SK-N-SH (cell line): ENCODE measurements at regions not wholly inside any gene's neighbourhood (a gene's known extent, or its start where the extent isn't known, plus 50 kb on each side); places are given as distances from the start of the nearest gene placed in this dataset.

Experiments
- CTCF ChIA-PET: fragments of 300-600, 350-600 bp; formaldehyde crosslinking; extraction: SDS; loops from one replicate; lab custom pipeline; 2021; lab: Yijun Ruan, JAX
- POLR2A ChIA-PET: fragments of 350-600 bp; sonication (Branson Sonifier 250); formaldehyde crosslinking; extraction: SDS; loops from one replicate; lab custom pipeline; 2020; ENCODE audit warnings: antibody characterized with exemption, inconsistent platforms; lab: Yijun Ruan, JAX
- DNase-seq: peaks from one replicate; pipeline ENCODE4 v3.0.0; 2012
- H2AFZ ChIP-seq: fragments of 200-600 bp; sonication (generic); 2 replicates; pipeline ENCODE4 v1.8.1; 2016; ENCODE audit warnings: antibody characterized with exemption, mild to moderate bottlenecking, low read depth
- H3F3A ChIP-seq: fragments of 200-600 bp; sonication (generic); replicated peaks from 2 replicates; pipeline ENCODE3; 2016; ENCODE audit warnings: antibody characterized with exemption, mild to moderate bottlenecking; ENCODE audit not compliant: insufficient read depth
- H3K27ac ChIP-seq, 2 experiments: fragments of 200-500 bp in 1 of 2; fragments of 200-600 bp in 1 of 2; sonication (Bioruptor generic) in 1 of 2; sonication (generic), shearing (Covaris generic) in 1 of 2; 2 replicates each; pipeline versions ENCODE4 v1.5.1 to v1.6.1; 2014 to 2016; ENCODE audit warnings: low read depth in 2 of 2, inconsistent platforms in 1 of 2, low read length in 1 of 2, mild to moderate bottlenecking in 1 of 2, mixed read lengths in 1 of 2
- H3K27me3 ChIP-seq: fragments of 200-600 bp; sonication (generic), shearing (Covaris generic); 2 replicates; pipeline ENCODE4 v1.6.1; 2016; ENCODE audit warnings: mixed run types; ENCODE audit not compliant: insufficient read depth
- H3K36me3 ChIP-seq, 2 experiments: fragments of 200-500 bp in 1 of 2; fragments of 200-600 bp in 1 of 2; sonication (Bioruptor generic) in 1 of 2; sonication (generic) in 1 of 2; replicated peaks in 1 of 2; 2 replicates each; pipeline versions ENCODE3 to v1.5.1; 2014 to 2016; ENCODE audit warnings: low read length in 1 of 2, mild to moderate bottlenecking in 1 of 2; ENCODE audit not compliant: insufficient read depth in 2 of 2, control insufficient read depth in 1 of 2
- H3K4me1 ChIP-seq, 2 experiments: fragments of 200-500 bp in 1 of 2; fragments of 200-600 bp in 1 of 2; sonication (Bioruptor generic) in 1 of 2; sonication (generic), shearing (Covaris generic) in 1 of 2; 2 replicates each; pipeline versions ENCODE4 v1.5.1 to v1.6.1; 2014 to 2016; ENCODE audit warnings: low read depth in 1 of 2, low read length in 1 of 2, mixed run types in 1 of 2; ENCODE audit not compliant: insufficient read depth in 2 of 2, control insufficient read depth in 1 of 2
- H3K4me2 ChIP-seq: fragments of 200-600 bp; sonication (generic), shearing (Covaris generic); 2 replicates; pipeline ENCODE4 v1.6.1; 2017; ENCODE audit warnings: mixed run types
- H3K4me3 ChIP-seq, 2 experiments: fragments of 200-500 bp in 1 of 2; fragments of 200-600 bp in 1 of 2; sonication (Bioruptor generic) in 1 of 2; sonication (generic), shearing (Covaris generic) in 1 of 2; 2 replicates each; pipeline versions ENCODE4 v1.5.1 to v1.8.1; 2014 to 2016; ENCODE audit warnings: low read depth in 2 of 2, inconsistent platforms in 1 of 2, low read length in 1 of 2, mild to moderate bottlenecking in 1 of 2, mixed read lengths in 1 of 2, moderate library complexity in 1 of 2
- H3K79me2 ChIP-seq: fragments of 200-600 bp; sonication (generic); 2 replicates; pipeline ENCODE4 v1.8.1; 2017; ENCODE audit warnings: mild to moderate bottlenecking; ENCODE audit not compliant: insufficient read depth
- H3K9ac ChIP-seq: fragments of 200-600 bp; sonication (generic); 2 replicates; pipeline ENCODE4 v1.6.1; 2017; ENCODE audit warnings: mixed run types
- H3K9me2 ChIP-seq: fragments of 200-600 bp; sonication (generic); 2 replicates; pipeline ENCODE4 v1.6.1; 2017; ENCODE audit warnings: mixed run types
- H3K9me3 ChIP-seq: fragments of 200-600 bp; sonication (generic); 2 replicates; pipeline ENCODE4 v1.6.1; 2017; ENCODE audit warnings: mixed run types, mild to moderate bottlenecking, moderate library complexity
- H4K20me1 ChIP-seq: fragments of 200-600 bp; sonication (generic); 2 replicates; pipeline ENCODE4 v1.6.1; 2017; ENCODE audit warnings: mild to moderate bottlenecking, mixed run types; ENCODE audit not compliant: insufficient read depth
- CHD2 ChIP-seq: fragments of 150-350 bp; IDR thresholded peaks from 2 replicates; pipeline ENCODE4 v1.6.1; 2018; ENCODE audit warnings: low read length; ENCODE audit not compliant: partially characterized antibody
- EP300 ChIP-seq, 2 experiments: IDR thresholded peaks; 2 replicates each; pipeline versions ENCODE4 v1.4.0 to v1.6.1; 2012; ENCODE audit warnings: borderline replicate concordance in 1 of 2, low read depth in 1 of 2, low read length in 1 of 2
- EZH2phosphoT487 ChIP-seq: fragments of 200-600 bp; sonication (generic); IDR thresholded peaks from 2 replicates; pipeline ENCODE4 v1.6.1; 2017; ENCODE audit warnings: low read depth, mixed run types, mild to moderate bottlenecking, antibody characterized with exemption, moderate library complexity, borderline replicate concordance
- FOXJ3 ChIP-seq: sonication (generic); formaldehyde crosslinking; IDR thresholded peaks from 2 replicates; pipeline ENCODE4 v1.5.1; 2020; ENCODE audit warnings: mild to moderate bottlenecking, missing genetic modification reagents
- FOXM1 ChIP-seq: IDR thresholded peaks from 2 replicates; pipeline ENCODE4 v1.4.0; 2012; ENCODE audit warnings: low read depth, mild to moderate bottlenecking
- GATA2 ChIP-seq: sonication (generic); formaldehyde crosslinking; IDR thresholded peaks from 2 replicates; pipeline ENCODE4 v1.5.0; 2020; ENCODE audit warnings: mild to moderate bottlenecking, missing genetic modification reagents
- POLR2AphosphoS5 ChIP-seq: IDR thresholded peaks from 2 replicates; pipeline ENCODE4 v1.6.1; 2012; ENCODE audit warnings: low read depth, low read length
- RAD21 ChIP-seq: IDR thresholded peaks from 2 replicates; pipeline ENCODE4 v1.6.1; 2012; ENCODE audit warnings: mild to moderate bottlenecking, low read length
- RCOR1 ChIP-seq: fragments of 150-350 bp; IDR thresholded peaks from 2 replicates; pipeline ENCODE4 v1.6.1; 2017; ENCODE audit warnings: antibody characterized with exemption, low read length
- RFX5 ChIP-seq: IDR thresholded peaks from 2 replicates; pipeline ENCODE4 v1.6.1; 2012; ENCODE audit warnings: mild to moderate bottlenecking, improper control_type of control experiment, low read length
- SIN3A ChIP-seq: IDR thresholded peaks from 2 replicates; pipeline ENCODE4 v1.6.1; 2012; ENCODE audit warnings: low read depth, mild to moderate bottlenecking, low read length, moderate library complexity, borderline replicate concordance
- TCF12 ChIP-seq: IDR thresholded peaks from 2 replicates; pipeline ENCODE4 v1.4.0; 2012
- TEAD4 ChIP-seq: IDR thresholded peaks from 2 replicates; pipeline ENCODE4 v1.4.0; 2012; ENCODE audit warnings: mild to moderate bottlenecking, borderline replicate concordance; ENCODE audit not compliant: insufficient read depth
- YY1 ChIP-seq: IDR thresholded peaks from 2 replicates; pipeline ENCODE4 v1.4.0; 2012; ENCODE audit warnings: low read depth, mild to moderate bottlenecking
- WGBS: methylation state at CpG from one replicate; pipeline ENCODE4 v1.1.6; 2017; ENCODE audit warnings: low lambda C conversion rate; 5-methylcytosine and 5-hydroxymethylcytosine counted together
- TF ChIP-seq, protein P1 (sequence below): IDR thresholded peaks from 2 replicates; pipeline ENCODE4 v1.6.1; 2012; ENCODE audit warnings: mild to moderate bottlenecking, low read depth, low read length, moderate library complexity
- TF ChIP-seq, protein P2 (sequence below): IDR thresholded peaks from 2 replicates; pipeline ENCODE4 v1.4.0; 2012; ENCODE audit warnings: low read depth, borderline replicate concordance
- TF ChIP-seq, protein P3 (sequence below): IDR thresholded peaks from 2 replicates; pipeline ENCODE4 v1.4.0; 2012; ENCODE audit warnings: low read depth
- TF ChIP-seq, protein P4 (sequence below): fragments of 200-600 bp; sonication (generic); IDR thresholded peaks from 2 replicates; pipeline ENCODE4 v1.6.1; 2017; ENCODE audit warnings: antibody characterized with exemption, mild to moderate bottlenecking, moderate library complexity
- TF ChIP-seq, protein P5 (sequence below): fragments of 150-350 bp; IDR thresholded peaks from 2 replicates; pipeline ENCODE4 v1.6.1; 2016; ENCODE audit warnings: mild to moderate bottlenecking, low read depth, low read length

DNA sequence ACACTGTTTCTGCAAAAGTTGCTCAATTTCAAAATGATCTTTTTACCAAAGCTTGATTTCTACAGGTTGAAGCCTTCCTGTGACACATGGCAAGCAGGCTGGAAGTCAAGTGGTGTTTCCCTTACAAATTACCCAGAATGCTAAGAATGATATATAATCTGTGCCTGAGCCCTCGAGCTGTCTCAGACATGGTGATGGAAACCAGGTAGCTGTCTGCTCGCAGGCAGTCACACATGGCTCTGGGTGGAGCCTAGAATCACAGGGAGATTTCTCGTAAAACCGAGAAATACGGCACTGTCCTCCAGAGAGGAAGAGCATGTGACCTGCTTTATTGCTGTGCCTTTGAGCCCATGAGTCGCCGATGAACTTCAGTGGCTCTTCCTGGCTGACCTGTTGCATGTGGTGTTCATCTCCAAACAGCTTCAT, 392.9 kb downstream of the ZNF521 start:
- Histone ChIP-seq H3K27ac (peak overlapping the region in 1 of 2 experiments; percentile 31; a peak in 1 of 4 replicates), H3K4me3 (no peak overlapping the region), H3K27me3 (no peaks in the 10 kb centered on the region), H3F3A (no peaks in the 10 kb centered on the region), H3K79me2 (no peaks in the 10 kb centered on the region), H3K36me3 (no peaks in the 10 kb centered on the region), H3K4me1 (peaks cover 0 to 10% of the 10 kb centered on the region in 2 experiments; a peak in 1 of 4 replicates), H3K4me2 (no peak overlapping the region), H3K9ac (no peak overlapping the region), H4K20me1 (no peaks in the 10 kb centered on the region), H3K9me2 (no peaks in the 10 kb centered on the region), H3K9me3 (no peaks in the 10 kb centered on the region), H2AFZ (no peak overlapping the region)
- TF ChIP-seq EP300 (IDR thresholded peaks at IDR 0.05; ENCODE audit: borderline replicate concordance in 1 of 2, low read depth in 1 of 2, low read length in 1 of 2) (peak in 1 of 2 experiments; percentile 82; a peak in 2 of 4 replicates), FOXJ3 (CRISPR knock-in tag) (peak; percentile 65; the same call in 1 of the 2 replicates), GATA2 (CRISPR knock-in tag) (peak; percentile 42; the same call in 1 of the 2 replicates), RCOR1 (no peak), CHD2 (peak; percentile 47)
- ChIA-PET POLR2A (no interaction called here), CTCF (no interaction called here)
- DNase-seq: peak; percentile 43
- WGBS: 39% methylated on average over 6 of the region's 7 CpGs

DNA sequence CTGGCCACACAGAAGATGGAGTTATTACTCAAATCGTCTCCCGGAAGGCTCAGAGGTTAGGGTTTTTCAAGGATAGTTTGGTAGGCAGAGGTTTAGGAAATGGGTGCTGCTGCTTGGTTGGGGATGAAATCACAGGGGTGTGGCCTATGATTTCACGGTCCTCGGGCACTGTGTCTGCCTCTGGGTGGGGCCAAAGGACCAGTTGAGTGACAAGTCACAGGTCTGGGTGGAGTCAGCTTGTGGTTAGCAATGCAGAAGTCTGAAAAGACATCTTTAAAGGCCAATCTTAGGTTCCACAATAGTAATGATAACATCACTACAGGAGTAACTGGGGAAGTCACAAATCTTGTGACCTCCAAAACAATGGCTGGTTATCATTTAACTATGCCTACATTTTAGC, 387.8 kb downstream of the ZNF521 start:
- H3K79me2 ChIP-seq: no peaks in the 10 kb centered on the region
- no peaks in the 10 kb centered on the region for H3K36me3 ChIP-seq
- 83% methylated on average over 4 of the region's 4 CpGs for WGBS
- ChIA-PET CTCF (no interaction called here), POLR2A (no interaction called here)
- no peaks in the 10 kb centered on the region for H3K9me2 ChIP-seq
- no peaks in the 10 kb centered on the region for H3K9me3 ChIP-seq
- DNase-seq: no peak
- peaks cover 0 to 1% of the 10 kb centered on the region in 2 experiments; a peak in 1 of 4 replicates for H3K4me1 ChIP-seq
- no peaks in the 10 kb centered on the region for H3F3A ChIP-seq
- H2AFZ ChIP-seq: no peak overlapping the region
- H3K4me3 ChIP-seq: no peak overlapping the region
- H3K4me2 ChIP-seq: no peak overlapping the region
- no peak overlapping the region for H3K27ac ChIP-seq
- no peaks in the 10 kb centered on the region for H4K20me1 ChIP-seq
- H3K27me3 ChIP-seq: no peaks in the 10 kb centered on the region
- H3K9ac ChIP-seq: no peak overlapping the region
- TF ChIP-seq, protein P1, sequence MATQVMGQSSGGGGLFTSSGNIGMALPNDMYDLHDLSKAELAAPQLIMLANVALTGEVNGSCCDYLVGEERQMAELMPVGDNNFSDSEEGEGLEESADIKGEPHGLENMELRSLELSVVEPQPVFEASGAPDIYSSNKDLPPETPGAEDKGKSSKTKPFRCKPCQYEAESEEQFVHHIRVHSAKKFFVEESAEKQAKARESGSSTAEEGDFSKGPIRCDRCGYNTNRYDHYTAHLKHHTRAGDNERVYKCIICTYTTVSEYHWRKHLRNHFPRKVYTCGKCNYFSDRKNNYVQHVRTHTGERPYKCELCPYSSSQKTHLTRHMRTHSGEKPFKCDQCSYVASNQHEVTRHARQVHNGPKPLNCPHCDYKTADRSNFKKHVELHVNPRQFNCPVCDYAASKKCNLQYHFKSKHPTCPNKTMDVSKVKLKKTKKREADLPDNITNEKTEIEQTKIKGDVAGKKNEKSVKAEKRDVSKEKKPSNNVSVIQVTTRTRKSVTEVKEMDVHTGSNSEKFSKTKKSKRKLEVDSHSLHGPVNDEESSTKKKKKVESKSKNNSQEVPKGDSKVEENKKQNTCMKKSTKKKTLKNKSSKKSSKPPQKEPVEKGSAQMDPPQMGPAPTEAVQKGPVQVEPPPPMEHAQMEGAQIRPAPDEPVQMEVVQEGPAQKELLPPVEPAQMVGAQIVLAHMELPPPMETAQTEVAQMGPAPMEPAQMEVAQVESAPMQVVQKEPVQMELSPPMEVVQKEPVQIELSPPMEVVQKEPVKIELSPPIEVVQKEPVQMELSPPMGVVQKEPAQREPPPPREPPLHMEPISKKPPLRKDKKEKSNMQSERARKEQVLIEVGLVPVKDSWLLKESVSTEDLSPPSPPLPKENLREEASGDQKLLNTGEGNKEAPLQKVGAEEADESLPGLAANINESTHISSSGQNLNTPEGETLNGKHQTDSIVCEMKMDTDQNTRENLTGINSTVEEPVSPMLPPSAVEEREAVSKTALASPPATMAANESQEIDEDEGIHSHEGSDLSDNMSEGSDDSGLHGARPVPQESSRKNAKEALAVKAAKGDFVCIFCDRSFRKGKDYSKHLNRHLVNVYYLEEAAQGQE: no peak
- TF ChIP-seq, protein P2, sequence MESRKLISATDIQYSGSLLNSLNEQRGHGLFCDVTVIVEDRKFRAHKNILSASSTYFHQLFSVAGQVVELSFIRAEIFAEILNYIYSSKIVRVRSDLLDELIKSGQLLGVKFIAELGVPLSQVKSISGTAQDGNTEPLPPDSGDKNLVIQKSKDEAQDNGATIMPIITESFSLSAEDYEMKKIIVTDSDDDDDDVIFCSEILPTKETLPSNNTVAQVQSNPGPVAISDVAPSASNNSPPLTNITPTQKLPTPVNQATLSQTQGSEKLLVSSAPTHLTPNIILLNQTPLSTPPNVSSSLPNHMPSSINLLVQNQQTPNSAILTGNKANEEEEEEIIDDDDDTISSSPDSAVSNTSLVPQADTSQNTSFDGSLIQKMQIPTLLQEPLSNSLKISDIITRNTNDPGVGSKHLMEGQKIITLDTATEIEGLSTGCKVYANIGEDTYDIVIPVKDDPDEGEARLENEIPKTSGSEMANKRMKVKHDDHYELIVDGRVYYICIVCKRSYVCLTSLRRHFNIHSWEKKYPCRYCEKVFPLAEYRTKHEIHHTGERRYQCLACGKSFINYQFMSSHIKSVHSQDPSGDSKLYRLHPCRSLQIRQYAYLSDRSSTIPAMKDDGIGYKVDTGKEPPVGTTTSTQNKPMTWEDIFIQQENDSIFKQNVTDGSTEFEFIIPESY: no peak
- no peak for TF ChIP-seq RAD21
- TF ChIP-seq YY1: no peak
- TF ChIP-seq, protein P3, sequence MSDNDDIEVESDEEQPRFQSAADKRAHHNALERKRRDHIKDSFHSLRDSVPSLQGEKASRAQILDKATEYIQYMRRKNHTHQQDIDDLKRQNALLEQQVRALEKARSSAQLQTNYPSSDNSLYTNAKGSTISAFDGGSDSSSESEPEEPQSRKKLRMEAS: no peak
- no peak for TF ChIP-seq EZH2phosphoT487
- no peak for TF ChIP-seq RCOR1
- no peak for TF ChIP-seq RFX5
- no peak for TF ChIP-seq POLR2AphosphoS5
- TF ChIP-seq TCF12: no peak
- no peak for TF ChIP-seq SIN3A
- no peak for TF ChIP-seq FOXJ3 (CRISPR knock-in tag)
- TF ChIP-seq, protein P4, sequence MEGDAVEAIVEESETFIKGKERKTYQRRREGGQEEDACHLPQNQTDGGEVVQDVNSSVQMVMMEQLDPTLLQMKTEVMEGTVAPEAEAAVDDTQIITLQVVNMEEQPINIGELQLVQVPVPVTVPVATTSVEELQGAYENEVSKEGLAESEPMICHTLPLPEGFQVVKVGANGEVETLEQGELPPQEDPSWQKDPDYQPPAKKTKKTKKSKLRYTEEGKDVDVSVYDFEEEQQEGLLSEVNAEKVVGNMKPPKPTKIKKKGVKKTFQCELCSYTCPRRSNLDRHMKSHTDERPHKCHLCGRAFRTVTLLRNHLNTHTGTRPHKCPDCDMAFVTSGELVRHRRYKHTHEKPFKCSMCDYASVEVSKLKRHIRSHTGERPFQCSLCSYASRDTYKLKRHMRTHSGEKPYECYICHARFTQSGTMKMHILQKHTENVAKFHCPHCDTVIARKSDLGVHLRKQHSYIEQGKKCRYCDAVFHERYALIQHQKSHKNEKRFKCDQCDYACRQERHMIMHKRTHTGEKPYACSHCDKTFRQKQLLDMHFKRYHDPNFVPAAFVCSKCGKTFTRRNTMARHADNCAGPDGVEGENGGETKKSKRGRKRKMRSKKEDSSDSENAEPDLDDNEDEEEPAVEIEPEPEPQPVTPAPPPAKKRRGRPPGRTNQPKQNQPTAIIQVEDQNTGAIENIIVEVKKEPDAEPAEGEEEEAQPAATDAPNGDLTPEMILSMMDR: no peak
- TF ChIP-seq TEAD4: no peak
- no peak for TF ChIP-seq CHD2
- TF ChIP-seq FOXM1: no peak
- TF ChIP-seq, protein P5, sequence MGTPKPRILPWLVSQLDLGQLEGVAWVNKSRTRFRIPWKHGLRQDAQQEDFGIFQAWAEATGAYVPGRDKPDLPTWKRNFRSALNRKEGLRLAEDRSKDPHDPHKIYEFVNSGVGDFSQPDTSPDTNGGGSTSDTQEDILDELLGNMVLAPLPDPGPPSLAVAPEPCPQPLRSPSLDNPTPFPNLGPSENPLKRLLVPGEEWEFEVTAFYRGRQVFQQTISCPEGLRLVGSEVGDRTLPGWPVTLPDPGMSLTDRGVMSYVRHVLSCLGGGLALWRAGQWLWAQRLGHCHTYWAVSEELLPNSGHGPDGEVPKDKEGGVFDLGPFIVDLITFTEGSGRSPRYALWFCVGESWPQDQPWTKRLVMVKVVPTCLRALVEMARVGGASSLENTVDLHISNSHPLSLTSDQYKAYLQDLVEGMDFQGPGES: no peak
